ENCODE measurements at regions not wholly inside any gene's neighbourhood (a gene's known extent, or its start where the extent isn't known, plus 50 kb on each side); places are given as distances from the start of the nearest gene placed in this dataset.

GRCh38 chr21:19553919-19554615 is 1150.5 kb upstream of the TMPRSS15 start:
- no peak for DNase-seq
- Histone ChIP-seq H3K4me1 (no peaks in the 10 kb centered on the region), H3K4me3 (no peak overlapping the region), H3K27ac (no peak overlapping the region), H3K27me3 (no peaks in the 10 kb centered on the region), H3K36me3 (no peaks in the 10 kb centered on the region), H3K9me3 (no peaks in the 10 kb centered on the region)
- intact Hi-C loops (cut with DNase I): no loop called here
- TF ChIP-seq CTCF (IDR thresholded peaks at IDR 0.05) (no peak), POLR2A (IDR thresholded peaks at IDR 0.05) (no peak), POLR2AphosphoS5 (IDR thresholded peaks at IDR 0.05) (no peak)
- WGBS, 2 donors: 68 to 76% methylated on average over 2 of the region's 2 CpGs

GRCh38 chr21:19557046-19557445 is 1153.5 kb upstream of the TMPRSS15 start:
- no peaks in the 10 kb centered on the region for H3K27me3 ChIP-seq
- no peak overlapping the region for H3K4me3 ChIP-seq
- no peaks in the 10 kb centered on the region for H3K36me3 ChIP-seq
- intact Hi-C loops (cut with DNase I): no loop called here
- no peaks in the 10 kb centered on the region for H3K4me1 ChIP-seq
- TF ChIP-seq POLR2AphosphoS5 (IDR thresholded peaks at IDR 0.05): no peak
- no peak for TF ChIP-seq EP300 (IDR thresholded peaks at IDR 0.05)
- TF ChIP-seq CTCF (IDR thresholded peaks at IDR 0.05): no peak
- no peak for TF ChIP-seq POLR2A (IDR thresholded peaks at IDR 0.05)
- no peaks in the 10 kb centered on the region for H3K9me3 ChIP-seq
- no peak overlapping the region for H3K27ac ChIP-seq
- DNase-seq: no peak
- 71 to 84% methylated on average over 4 of the region's 4 CpGs for WGBS, 2 donors

- Histone ChIP-seq H3K36me3 (no peaks in the 10 kb centered on the region), H3K9me3 (no peaks in the 10 kb centered on the region), H3K4me1 (no peaks in the 10 kb centered on the region), H3K27ac (no peak overlapping the region), H3K4me3 (no peak overlapping the region), H3K27me3 (no peaks in the 10 kb centered on the region)
- TF ChIP-seq POLR2A (IDR thresholded peaks at IDR 0.05) (no peak), CTCF (IDR thresholded peaks at IDR 0.05) (no peak), EP300 (IDR thresholded peaks at IDR 0.05) (no peak), POLR2AphosphoS5 (IDR thresholded peaks at IDR 0.05) (no peak)
- intact Hi-C loops (cut with DNase I): no loop called here
- DNase-seq: no peak
- WGBS, 2 donors: 84 to 86% methylated on average over 4 of the region's 4 CpGs
These were observed 1153.9 kb upstream of the TMPRSS15 start for GRCh38 chr21:19557488-19557887.

- H3K4me1 ChIP-seq: no peaks in the 10 kb centered on the region
- H3K9me3 ChIP-seq: peaks cover 0 to 9% (median 2%) of the 10 kb centered on the region in 4 donors
- H3K27ac ChIP-seq: no peak overlapping the region
- WGBS, 2 donors: 94 to 97% methylated on average over 3 of the region's 3 CpGs
- intact Hi-C loops (cut with DNase I): no loop called here
- no peaks in the 10 kb centered on the region for H3K36me3 ChIP-seq
- TF ChIP-seq CTCF (IDR thresholded peaks at IDR 0.05) (no peak), POLR2AphosphoS5 (IDR thresholded peaks at IDR 0.05) (no peak), EP300 (IDR thresholded peaks at IDR 0.05) (no peak), POLR2A (IDR thresholded peaks at IDR 0.05) (no peak)
- no peak overlapping the region for H3K4me3 ChIP-seq
- DNase-seq: no peak
- H3K27me3 ChIP-seq: no peaks in the 10 kb centered on the region
These were observed 1162.0 kb upstream of the TMPRSS15 start for GRCh38 chr21:19565587-19565986.

- TF ChIP-seq EP300 (IDR thresholded peaks at IDR 0.05) (no peak), POLR2AphosphoS5 (IDR thresholded peaks at IDR 0.05) (no peak), POLR2A (IDR thresholded peaks at IDR 0.05) (no peak), CTCF (IDR thresholded peaks at IDR 0.05) (no peak)
- intact Hi-C loops (cut with DNase I): no loop called here
- Histone ChIP-seq H3K27ac (no peak overlapping the region), H3K4me3 (no peak overlapping the region), H3K9me3 (peaks cover 0 to 9% (median 2%) of the 10 kb centered on the region in 4 donors), H3K27me3 (no peaks in the 10 kb centered on the region), H3K4me1 (no peaks in the 10 kb centered on the region), H3K36me3 (no peaks in the 10 kb centered on the region)
- DNase-seq: no peak
These were observed 1163.4 kb upstream of the TMPRSS15 start for GRCh38 chr21:19566975-19567374.
